ENCODE measurements at regions not wholly inside any gene's neighbourhood (a gene's known extent, or its start where the extent isn't known, plus 50 kb on each side); places are given as distances from the start of the nearest gene placed in this dataset.

DNA sequence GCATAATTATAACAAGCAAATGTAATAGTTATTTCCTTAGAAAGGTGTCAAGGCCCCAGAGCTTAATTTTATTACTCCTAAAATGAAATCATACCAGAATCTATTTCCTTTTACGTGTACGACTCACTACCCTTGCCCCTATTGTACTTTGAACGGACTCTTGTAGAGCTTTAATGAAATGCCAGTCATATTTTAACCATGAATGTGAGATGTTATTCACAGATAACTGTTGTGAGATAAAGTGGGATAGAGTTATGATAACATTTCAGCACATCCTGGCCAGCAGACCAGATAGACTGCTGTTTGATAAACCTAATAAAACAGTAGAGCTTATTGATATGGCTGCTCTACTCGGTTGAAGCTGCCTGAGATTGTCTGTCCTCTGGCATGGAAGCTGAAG is 500.8 kb upstream of the PBX1 start:
- TF ChIP-seq, protein P1, sequence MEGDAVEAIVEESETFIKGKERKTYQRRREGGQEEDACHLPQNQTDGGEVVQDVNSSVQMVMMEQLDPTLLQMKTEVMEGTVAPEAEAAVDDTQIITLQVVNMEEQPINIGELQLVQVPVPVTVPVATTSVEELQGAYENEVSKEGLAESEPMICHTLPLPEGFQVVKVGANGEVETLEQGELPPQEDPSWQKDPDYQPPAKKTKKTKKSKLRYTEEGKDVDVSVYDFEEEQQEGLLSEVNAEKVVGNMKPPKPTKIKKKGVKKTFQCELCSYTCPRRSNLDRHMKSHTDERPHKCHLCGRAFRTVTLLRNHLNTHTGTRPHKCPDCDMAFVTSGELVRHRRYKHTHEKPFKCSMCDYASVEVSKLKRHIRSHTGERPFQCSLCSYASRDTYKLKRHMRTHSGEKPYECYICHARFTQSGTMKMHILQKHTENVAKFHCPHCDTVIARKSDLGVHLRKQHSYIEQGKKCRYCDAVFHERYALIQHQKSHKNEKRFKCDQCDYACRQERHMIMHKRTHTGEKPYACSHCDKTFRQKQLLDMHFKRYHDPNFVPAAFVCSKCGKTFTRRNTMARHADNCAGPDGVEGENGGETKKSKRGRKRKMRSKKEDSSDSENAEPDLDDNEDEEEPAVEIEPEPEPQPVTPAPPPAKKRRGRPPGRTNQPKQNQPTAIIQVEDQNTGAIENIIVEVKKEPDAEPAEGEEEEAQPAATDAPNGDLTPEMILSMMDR (IDR thresholded peaks at IDR 0.05), result no peak
- no peak for TF ChIP-seq POLR2A (IDR thresholded peaks at IDR 0.05)
